ENCODE measurements at regions not wholly inside any gene's neighbourhood (a gene's known extent, or its start where the extent isn't known, plus 50 kb on each side); places are given as distances from the start of the nearest gene placed in this dataset.
A peak's percentile ranks its signal among the peaks of the same experiment; 100 is the strongest.

GRCh38 chr3:159643406-159643805 lies 345.2 kb upstream of the IL12A start:
- H3K27me3 Mint-ChIP-seq (ENCODE audit: low read depth), result peaks cover 7% of the 10 kb centered on the region
- no peak overlapping the region for H3K4me3 Mint-ChIP-seq
- H3K9me3 Mint-ChIP-seq, result peaks cover 0 to 2% of the 10 kb centered on the region in 2 donors
- H3K4me1 Mint-ChIP-seq (ENCODE audit: low read depth), result no peaks in the 10 kb centered on the region
- no peak overlapping the region for H3K27ac Mint-ChIP-seq
- DNase-seq (no peak), ATAC-seq (replicated peaks in 1 of 2) (no peak)
- no peaks in the 10 kb centered on the region for H3K36me3 Mint-ChIP-seq (ENCODE audit: insufficient read depth in 2 of 2)

GRCh38 chr3:159645874-159646273 lies 342.8 kb upstream of the IL12A start:
- ATAC-seq (replicated peaks in 1 of 2) (no peak), DNase-seq (no peak)
- H3K4me1 Mint-ChIP-seq (ENCODE audit: low read depth), result no peaks in the 10 kb centered on the region
- H3K27ac Mint-ChIP-seq, result no peak overlapping the region
- no peaks in the 10 kb centered on the region for H3K36me3 Mint-ChIP-seq (ENCODE audit: insufficient read depth in 2 of 2)
- peaks cover 0 to 2% of the 10 kb centered on the region in 2 donors for H3K9me3 Mint-ChIP-seq
- H3K27me3 Mint-ChIP-seq (ENCODE audit: low read depth), result peaks cover 7% of the 10 kb centered on the region
- H3K4me3 Mint-ChIP-seq, result no peak overlapping the region

- H3K4me1 Mint-ChIP-seq (ENCODE audit: low read depth), result no peaks in the 10 kb centered on the region
- no peak overlapping the region for H3K4me3 Mint-ChIP-seq
- no peaks in the 10 kb centered on the region for H3K27me3 Mint-ChIP-seq (ENCODE audit: low read depth)
- H3K36me3 Mint-ChIP-seq (ENCODE audit: insufficient read depth in 2 of 2), result no peaks in the 10 kb centered on the region
- H3K27ac Mint-ChIP-seq, result no peak overlapping the region
- H3K9me3 Mint-ChIP-seq, result peaks cover 2 to 4% of the 10 kb centered on the region in 2 donors
- ATAC-seq (replicated peaks in 1 of 2) (no peak), DNase-seq (no peak)
These were observed 338.7 kb upstream of the IL12A start for GRCh38 chr3:159649951-159650350.

- Mint-ChIP-seq H3K9me3 (peaks cover 2% of the 10 kb centered on the region in 2 donors), H3K27ac (no peak overlapping the region), H3K27me3 (ENCODE audit: low read depth) (no peaks in the 10 kb centered on the region)
These were observed 337.9 kb upstream of the IL12A start for GRCh38 chr3:159650726-159651125.

GRCh38 chr3:159652452-159652851 lies 336.2 kb upstream of the IL12A start:
- H3K27ac Mint-ChIP-seq, result peak overlapping the region; percentile 21
- no peak overlapping the region for H3K4me3 Mint-ChIP-seq
- H3K4me1 Mint-ChIP-seq (ENCODE audit: low read depth), result no peaks in the 10 kb centered on the region
- H3K27me3 Mint-ChIP-seq (ENCODE audit: low read depth), result no peaks in the 10 kb centered on the region
- ATAC-seq (replicated peaks in 1 of 2) (no peak), DNase-seq (no peak)
- no peaks in the 10 kb centered on the region for H3K36me3 Mint-ChIP-seq (ENCODE audit: insufficient read depth in 2 of 2)
- peaks cover 2% of the 10 kb centered on the region in 2 donors for H3K9me3 Mint-ChIP-seq

More at GRCh38 chr3:159650726-159651125, 337.9 kb upstream of the IL12A start:
- no peaks in the 10 kb centered on the region for H3K36me3 Mint-ChIP-seq (ENCODE audit: insufficient read depth in 2 of 2)
- no peak overlapping the region for H3K4me3 Mint-ChIP-seq
- H3K4me1 Mint-ChIP-seq (ENCODE audit: low read depth), result no peaks in the 10 kb centered on the region
- DNase-seq (no peak), ATAC-seq (replicated peaks in 1 of 2) (no peak)

- no peaks in the 10 kb centered on the region for H3K27me3 Mint-ChIP-seq (ENCODE audit: low read depth)
- DNase-seq (no peak), ATAC-seq (replicated peaks in 1 of 2) (no peak)
- H3K9me3 Mint-ChIP-seq, result peaks cover 2% of the 10 kb centered on the region in 2 donors
- no peaks in the 10 kb centered on the region for H3K36me3 Mint-ChIP-seq (ENCODE audit: insufficient read depth in 2 of 2)
- H3K4me3 Mint-ChIP-seq, result no peak overlapping the region
- no peaks in the 10 kb centered on the region for H3K4me1 Mint-ChIP-seq (ENCODE audit: low read depth)
- H3K27ac Mint-ChIP-seq, result no peak overlapping the region
These were observed 334.2 kb upstream of the IL12A start for GRCh38 chr3:159654183-159655134.

- Mint-ChIP-seq H3K27ac (no peak overlapping the region), H3K4me3 (no peak overlapping the region), H3K9me3 (peaks cover 2 to 4% of the 10 kb centered on the region in 2 donors), H3K36me3 (ENCODE audit: insufficient read depth in 2 of 2) (no peaks in the 10 kb centered on the region), H3K27me3 (ENCODE audit: low read depth) (no peaks in the 10 kb centered on the region), H3K4me1 (ENCODE audit: low read depth) (no peaks in the 10 kb centered on the region)
- ATAC-seq (replicated peaks in 1 of 2) (no peak), DNase-seq (no peak)
These were observed 333.4 kb upstream of the IL12A start for GRCh38 chr3:159655202-159655601.

GRCh38 chr3:159657176-159657575 lies 331.5 kb upstream of the IL12A start:
- Mint-ChIP-seq H3K27ac (no peak overlapping the region), H3K4me1 (ENCODE audit: low read depth) (no peaks in the 10 kb centered on the region), H3K36me3 (ENCODE audit: insufficient read depth in 2 of 2) (no peaks in the 10 kb centered on the region), H3K4me3 (no peak overlapping the region), H3K9me3 (peaks cover 5 to 7% of the 10 kb centered on the region in 2 donors), H3K27me3 (ENCODE audit: low read depth) (no peaks in the 10 kb centered on the region)
- no peak for DNase-seq
- ATAC-seq (replicated peaks in 1 of 2), result no peak

GRCh38 chr3:159657629-159658028 lies 331.0 kb upstream of the IL12A start:
- no peaks in the 10 kb centered on the region for H3K36me3 Mint-ChIP-seq (ENCODE audit: insufficient read depth in 2 of 2)
- DNase-seq, result no peak
- no peak for ATAC-seq (replicated peaks in 1 of 2)
- H3K9me3 Mint-ChIP-seq, result peaks cover 3 to 5% of the 10 kb centered on the region in 2 donors
- no peak overlapping the region for H3K4me3 Mint-ChIP-seq
- no peaks in the 10 kb centered on the region for H3K27me3 Mint-ChIP-seq (ENCODE audit: low read depth)
- no peak overlapping the region for H3K27ac Mint-ChIP-seq
- no peaks in the 10 kb centered on the region for H3K4me1 Mint-ChIP-seq (ENCODE audit: low read depth)

- Mint-ChIP-seq H3K27me3 (ENCODE audit: low read depth) (no peaks in the 10 kb centered on the region), H3K27ac (no peak overlapping the region), H3K4me3 (no peak overlapping the region), H3K36me3 (ENCODE audit: insufficient read depth in 2 of 2) (no peaks in the 10 kb centered on the region), H3K9me3 (peaks cover 3 to 5% of the 10 kb centered on the region in 2 donors), H3K4me1 (ENCODE audit: low read depth) (no peaks in the 10 kb centered on the region)
- ATAC-seq (replicated peaks in 1 of 2) (no peak), DNase-seq (no peak)
These were observed 328.3 kb upstream of the IL12A start for GRCh38 chr3:159660326-159660725.

- H3K9me3 Mint-ChIP-seq, result peaks cover 3 to 5% of the 10 kb centered on the region in 2 donors
- ATAC-seq (replicated peaks in 1 of 2), result no peak
- no peak overlapping the region for H3K4me3 Mint-ChIP-seq
- no peak overlapping the region for H3K27ac Mint-ChIP-seq
- H3K4me1 Mint-ChIP-seq (ENCODE audit: low read depth), result no peaks in the 10 kb centered on the region
- H3K36me3 Mint-ChIP-seq (ENCODE audit: insufficient read depth in 2 of 2), result no peaks in the 10 kb centered on the region
- DNase-seq, result no peak
- H3K27me3 Mint-ChIP-seq (ENCODE audit: low read depth), result no peaks in the 10 kb centered on the region
These were observed 327.7 kb upstream of the IL12A start for GRCh38 chr3:159660901-159661300.

- H3K4me3 Mint-ChIP-seq, result no peak overlapping the region
- no peaks in the 10 kb centered on the region for H3K4me1 Mint-ChIP-seq (ENCODE audit: low read depth)
- ATAC-seq (replicated peaks in 1 of 2) (no peak), DNase-seq (no peak)
- H3K27ac Mint-ChIP-seq, result no peak overlapping the region
- H3K36me3 Mint-ChIP-seq (ENCODE audit: insufficient read depth in 2 of 2), result no peaks in the 10 kb centered on the region
- no peaks in the 10 kb centered on the region for H3K27me3 Mint-ChIP-seq (ENCODE audit: low read depth)
- H3K9me3 Mint-ChIP-seq, result peaks cover 3 to 5% of the 10 kb centered on the region in 2 donors
These were observed 326.1 kb upstream of the IL12A start for GRCh38 chr3:159662549-159662948.

GRCh38 chr3:159664006-159664405 lies 324.6 kb upstream of the IL12A start:
- Mint-ChIP-seq H3K36me3 (ENCODE audit: insufficient read depth in 2 of 2) (no peaks in the 10 kb centered on the region), H3K4me1 (ENCODE audit: low read depth) (no peaks in the 10 kb centered on the region), H3K9me3 (peaks cover 3 to 5% of the 10 kb centered on the region in 2 donors), H3K27ac (no peak overlapping the region), H3K27me3 (ENCODE audit: low read depth) (no peaks in the 10 kb centered on the region), H3K4me3 (no peak overlapping the region)
- ATAC-seq (replicated peaks in 1 of 2) (no peak), DNase-seq (no peak)

GRCh38 chr3:159664653-159665052 lies 324.0 kb upstream of the IL12A start:
- H3K9me3 Mint-ChIP-seq, result peaks cover 3 to 5% of the 10 kb centered on the region in 2 donors
- no peaks in the 10 kb centered on the region for H3K4me1 Mint-ChIP-seq (ENCODE audit: low read depth)
- no peak for ATAC-seq (replicated peaks in 1 of 2)
- H3K36me3 Mint-ChIP-seq (ENCODE audit: insufficient read depth in 2 of 2), result no peaks in the 10 kb centered on the region
- no peak for DNase-seq
- no peak overlapping the region for H3K27ac Mint-ChIP-seq
- H3K4me3 Mint-ChIP-seq, result no peak overlapping the region
- H3K27me3 Mint-ChIP-seq (ENCODE audit: low read depth), result no peaks in the 10 kb centered on the region

Data from activated T-cell treated with anti-CD3 and anti-CD28 coated beads, Interleukin-2, amount 50 U/mL, for 72 hours (primary cell).